ENCODE measurements at regions not wholly inside any gene's neighbourhood (a gene's known extent, or its start where the extent isn't known, plus 50 kb on each side); places are given as distances from the start of the nearest gene placed in this dataset.

DNA sequence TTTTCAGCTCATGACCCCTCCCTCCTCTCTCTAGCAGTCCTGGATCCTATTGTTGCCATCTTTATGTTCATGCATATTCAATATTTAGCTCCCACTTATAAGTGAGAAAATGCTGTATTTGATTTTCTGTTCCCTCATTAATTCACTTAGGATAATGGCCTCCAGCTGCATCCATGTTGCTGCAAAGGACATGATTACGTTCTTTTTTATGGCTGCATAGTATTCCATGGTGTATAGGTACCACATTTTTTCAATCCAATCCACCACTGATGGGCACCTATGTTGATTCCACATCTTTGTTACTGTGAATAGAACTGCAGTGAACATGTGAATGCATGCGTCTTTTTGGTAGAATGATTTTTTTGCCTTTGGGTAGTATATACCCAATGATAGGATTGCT is 188.4 kb downstream of the FOXL1 start:
- DNase-seq (ENCODE audit: low spot score): no peak
- Mint-ChIP-seq H3K36me3 (ENCODE audit: low read depth, unreplicated experiment) (no peaks in the 10 kb centered on the region), H3K4me1 (ENCODE audit: unreplicated experiment) (peaks cover 10% of the 10 kb centered on the region), H3K9me3 (ENCODE audit: unreplicated experiment) (no peaks in the 10 kb centered on the region), H3K4me3 (ENCODE audit: unreplicated experiment) (no peak overlapping the region), H3K27me3 (ENCODE audit: unreplicated experiment) (peaks cover 5% of the 10 kb centered on the region), H3K27ac (ENCODE audit: unreplicated experiment) (no peak overlapping the region)
- TF ChIP-seq, protein P1, sequence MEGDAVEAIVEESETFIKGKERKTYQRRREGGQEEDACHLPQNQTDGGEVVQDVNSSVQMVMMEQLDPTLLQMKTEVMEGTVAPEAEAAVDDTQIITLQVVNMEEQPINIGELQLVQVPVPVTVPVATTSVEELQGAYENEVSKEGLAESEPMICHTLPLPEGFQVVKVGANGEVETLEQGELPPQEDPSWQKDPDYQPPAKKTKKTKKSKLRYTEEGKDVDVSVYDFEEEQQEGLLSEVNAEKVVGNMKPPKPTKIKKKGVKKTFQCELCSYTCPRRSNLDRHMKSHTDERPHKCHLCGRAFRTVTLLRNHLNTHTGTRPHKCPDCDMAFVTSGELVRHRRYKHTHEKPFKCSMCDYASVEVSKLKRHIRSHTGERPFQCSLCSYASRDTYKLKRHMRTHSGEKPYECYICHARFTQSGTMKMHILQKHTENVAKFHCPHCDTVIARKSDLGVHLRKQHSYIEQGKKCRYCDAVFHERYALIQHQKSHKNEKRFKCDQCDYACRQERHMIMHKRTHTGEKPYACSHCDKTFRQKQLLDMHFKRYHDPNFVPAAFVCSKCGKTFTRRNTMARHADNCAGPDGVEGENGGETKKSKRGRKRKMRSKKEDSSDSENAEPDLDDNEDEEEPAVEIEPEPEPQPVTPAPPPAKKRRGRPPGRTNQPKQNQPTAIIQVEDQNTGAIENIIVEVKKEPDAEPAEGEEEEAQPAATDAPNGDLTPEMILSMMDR (IDR thresholded peaks at IDR 0.05; ENCODE audit: unreplicated experiment): no peak

DNA sequence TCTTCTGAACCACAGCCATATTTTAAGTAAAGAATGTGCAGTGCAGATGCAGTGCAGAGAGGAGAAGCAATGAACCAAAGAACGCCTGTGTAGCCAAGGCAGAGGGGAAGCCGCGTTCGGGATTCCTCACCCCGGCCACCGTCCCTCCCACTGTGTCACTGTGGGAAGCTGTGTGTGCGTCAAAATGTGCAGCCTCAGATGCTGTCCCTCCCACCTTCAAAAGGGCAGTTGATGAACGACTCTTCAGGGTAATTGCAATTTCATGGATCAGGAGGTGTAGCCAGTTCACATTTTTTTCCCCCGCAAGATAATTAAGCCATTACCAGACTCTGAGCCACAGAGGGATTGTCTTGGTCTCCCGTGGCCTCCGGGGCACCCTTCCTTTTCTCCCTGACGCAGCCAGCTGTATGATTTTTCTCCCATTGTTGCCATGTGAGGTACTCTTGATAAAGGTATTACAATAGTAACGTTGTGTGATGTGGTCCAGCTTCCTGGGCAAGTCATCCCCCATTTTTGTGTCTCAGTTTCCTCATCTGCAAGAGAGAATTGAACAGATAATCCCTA is 190.0 kb downstream of the FOXL1 start:
- DNase-seq (ENCODE audit: low spot score): no peak
- no peak overlapping the region for H3K27ac Mint-ChIP-seq (ENCODE audit: unreplicated experiment)
- H3K4me3 Mint-ChIP-seq (ENCODE audit: unreplicated experiment): no peak overlapping the region
- TF ChIP-seq, protein P1 (IDR thresholded peaks at IDR 0.05; ENCODE audit: unreplicated experiment): no peak
- H3K27me3 Mint-ChIP-seq (ENCODE audit: unreplicated experiment): peaks cover 5% of the 10 kb centered on the region
- H3K9me3 Mint-ChIP-seq (ENCODE audit: unreplicated experiment): no peaks in the 10 kb centered on the region
- no peaks in the 10 kb centered on the region for H3K36me3 Mint-ChIP-seq (ENCODE audit: low read depth, unreplicated experiment)
- H3K4me1 Mint-ChIP-seq (ENCODE audit: unreplicated experiment): peaks cover 10% of the 10 kb centered on the region

DNA sequence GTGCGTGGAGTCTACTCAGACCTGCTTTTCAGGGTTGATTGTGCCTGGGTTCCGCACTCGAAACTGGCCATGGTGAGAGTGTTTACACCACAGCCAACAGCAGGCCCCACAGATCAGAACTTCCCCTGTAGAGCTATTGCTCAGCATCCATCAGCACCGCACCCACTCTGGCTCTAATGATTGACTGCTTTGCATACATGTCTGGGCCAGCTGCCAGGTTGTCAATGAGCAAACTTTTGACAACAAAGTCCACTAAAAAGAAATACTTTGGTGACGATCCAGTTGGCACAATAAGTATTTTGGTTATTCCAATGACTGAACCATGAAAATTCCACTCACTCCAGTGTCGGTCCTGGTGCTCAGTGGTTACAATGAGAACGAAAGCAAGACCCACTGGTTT is 190.7 kb downstream of the FOXL1 start:
- H3K36me3 Mint-ChIP-seq (ENCODE audit: low read depth, unreplicated experiment): no peaks in the 10 kb centered on the region
- peaks cover 2% of the 10 kb centered on the region for H3K27me3 Mint-ChIP-seq (ENCODE audit: unreplicated experiment)
- peaks cover 10% of the 10 kb centered on the region for H3K4me1 Mint-ChIP-seq (ENCODE audit: unreplicated experiment)
- DNase-seq (ENCODE audit: low spot score): no peak
- H3K9me3 Mint-ChIP-seq (ENCODE audit: unreplicated experiment): no peaks in the 10 kb centered on the region
- H3K4me3 Mint-ChIP-seq (ENCODE audit: unreplicated experiment): no peak overlapping the region
- TF ChIP-seq, protein P1 (IDR thresholded peaks at IDR 0.05; ENCODE audit: unreplicated experiment): no peak
- H3K27ac Mint-ChIP-seq (ENCODE audit: unreplicated experiment): no peak overlapping the region

DNA sequence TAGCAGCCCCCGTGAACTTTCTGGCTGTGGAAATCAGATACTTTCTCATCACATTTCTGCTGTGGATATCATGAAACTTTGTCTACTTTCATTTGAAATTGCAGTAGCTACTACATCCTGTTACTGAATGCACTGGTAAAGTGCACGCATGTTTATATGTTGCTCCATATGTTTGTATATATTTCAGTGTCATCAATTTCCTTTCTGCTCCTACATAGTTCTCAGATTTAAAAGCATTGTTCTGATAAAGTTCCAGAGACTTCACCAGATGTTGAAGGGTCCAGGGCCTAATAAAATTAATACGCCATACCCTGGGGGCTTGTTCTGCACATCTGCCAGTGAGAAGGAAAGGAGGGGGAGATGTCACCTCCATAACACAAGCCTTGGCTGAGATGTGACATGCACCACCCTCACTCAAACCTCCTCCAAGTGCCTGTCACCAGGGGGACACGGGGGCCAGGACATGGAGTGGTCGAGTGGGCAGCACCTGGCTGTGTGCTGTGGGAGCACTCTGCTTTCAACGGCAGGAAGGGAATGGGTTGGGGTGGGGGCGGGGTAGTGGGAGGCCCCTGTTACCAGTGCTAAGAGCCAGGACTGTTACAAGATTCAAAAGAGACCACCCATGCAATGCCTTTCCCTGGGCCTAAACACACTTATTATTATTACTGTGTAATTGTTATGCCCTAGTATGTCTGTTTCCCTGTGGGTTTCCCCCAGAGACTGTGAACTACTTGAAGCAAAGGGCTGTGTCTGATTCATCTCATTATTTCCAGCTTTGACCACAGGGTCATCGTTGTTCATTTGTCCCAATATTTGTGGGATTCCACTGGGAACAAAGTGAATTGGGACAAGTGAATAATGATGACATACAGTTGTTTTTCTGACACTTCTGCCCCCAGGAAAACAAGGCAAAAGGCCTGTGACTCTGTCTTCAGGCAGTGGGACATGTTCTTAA is 193.4 kb downstream of the FOXL1 start:
- Mint-ChIP-seq H3K9me3 (ENCODE audit: unreplicated experiment) (no peaks in the 10 kb centered on the region), H3K27me3 (ENCODE audit: unreplicated experiment) (no peaks in the 10 kb centered on the region), H3K27ac (ENCODE audit: unreplicated experiment) (no peak overlapping the region), H3K36me3 (ENCODE audit: low read depth, unreplicated experiment) (no peaks in the 10 kb centered on the region), H3K4me1 (ENCODE audit: unreplicated experiment) (peaks cover 6% of the 10 kb centered on the region), H3K4me3 (ENCODE audit: unreplicated experiment) (no peak overlapping the region)
- TF ChIP-seq, protein P1 (IDR thresholded peaks at IDR 0.05; ENCODE audit: unreplicated experiment): no peak
- no peak for DNase-seq (ENCODE audit: low spot score)

Data from endothelial cell (in vitro differentiated cells).